Neural cell (in vitro differentiated cells): ENCODE measurements at regions not wholly inside any gene's neighbourhood (a gene's known extent, or its start where the extent isn't known, plus 50 kb on each side); places are given as distances from the start of the nearest gene placed in this dataset.

Experiments
- H2AFZ ChIP-seq: fragments of 200-600, 300-800 bp; sonication (generic), shearing (Covaris generic); 2 replicates; pipeline ENCODE4 v1.6.0; 2014; ENCODE audit warnings: low read depth, mild to moderate bottlenecking, antibody characterized with exemption, low read length, moderate library complexity
- H3F3A ChIP-seq: fragments of 200-600 bp; shearing (Covaris generic); 2 replicates; pipeline ENCODE4 v1.6.1; 2016; ENCODE audit warnings: mild to moderate bottlenecking, moderate library complexity, mixed read lengths, antibody characterized with exemption, low read length; ENCODE audit not compliant: insufficient read depth, poor library complexity, severe bottlenecking
- H3K27ac ChIP-seq: fragments of 200-600, 300-800 bp; sonication (generic), shearing (Covaris generic); 2 replicates; pipeline ENCODE4 v1.5.1; 2014; ENCODE audit warnings: mild to moderate bottlenecking, low read length, moderate library complexity
- H3K27me3 ChIP-seq: fragments of 300-800, 200-600 bp; sonication (generic), shearing (Covaris generic); 2 replicates; pipeline ENCODE4 v1.6.0; 2014; ENCODE audit warnings: mild to moderate bottlenecking, low read depth, low read length, moderate library complexity; ENCODE audit not compliant: insufficient read depth
- H3K36me3 ChIP-seq: fragments of 300-800, 200-600 bp; sonication (generic), shearing (Covaris generic); 2 replicates; pipeline ENCODE4 v1.5.1; 2014; ENCODE audit warnings: mild to moderate bottlenecking, antibody characterized with exemption, low read length, moderate library complexity; ENCODE audit not compliant: insufficient read depth
- H3K4me2 ChIP-seq: fragments of 300-800, 200-600 bp; sonication (generic), shearing (Covaris generic); 2 replicates; pipeline ENCODE4 v1.6.0; 2014; ENCODE audit warnings: mild to moderate bottlenecking, low read length
- H3K4me3 ChIP-seq: fragments of 300-800, 200-600 bp; sonication (generic), shearing (Covaris generic); 2 replicates; pipeline ENCODE4 v1.5.1; 2014; ENCODE audit warnings: mild to moderate bottlenecking, low read length, moderate library complexity
- H3K79me2 ChIP-seq: fragments of 200-600 bp; shearing (Covaris generic); replicated peaks from 2 replicates; pipeline ENCODE4 v1.6.0; 2014; ENCODE audit warnings: mild to moderate bottlenecking, low read length, moderate library complexity; ENCODE audit not compliant: insufficient read depth
- H3K9ac ChIP-seq: fragments of 300-800, 200-600 bp; sonication (generic), shearing (Covaris generic); 2 replicates; pipeline ENCODE4 v1.6.1; 2016; ENCODE audit warnings: mild to moderate bottlenecking, low read length, mixed read lengths
- H3K9me2 ChIP-seq: fragments of 200-600 bp; shearing (Covaris generic); 2 replicates; pipeline ENCODE4 v1.6.1; 2016; ENCODE audit warnings: mild to moderate bottlenecking, low read length, mixed read lengths; ENCODE audit not compliant: insufficient read depth
- H3K9me3 ChIP-seq: fragments of 200-600, 300-800 bp; sonication (generic), shearing (Covaris generic); 2 replicates; pipeline ENCODE4 v1.6.1; 2016; ENCODE audit warnings: mild to moderate bottlenecking, mixed run types, low read length, moderate library complexity, mixed read lengths
- H4K20me1 ChIP-seq: fragments of 200-600 bp; shearing (Covaris generic); 2 replicates; pipeline ENCODE4 v1.6.1; 2016; ENCODE audit warnings: mild to moderate bottlenecking, mixed run types; ENCODE audit not compliant: insufficient read depth
- CTCF ChIP-seq: fragments of 450-650 bp; IDR thresholded peaks from 2 replicates; pipeline ENCODE4 v1.5.1; 2014; ENCODE audit warnings: antibody characterized with exemption, mild to moderate bottlenecking, moderate library complexity; ENCODE audit not compliant: poor library complexity, severe bottlenecking
- EP300 ChIP-seq: fragments of 450-650 bp; conservative IDR thresholded peaks from 2 replicates; pipeline ENCODE4 v1.6.1; 2014; ENCODE audit warnings: antibody characterized with exemption, mild to moderate bottlenecking, moderate library complexity; ENCODE audit not compliant: poor library complexity, severe bottlenecking
- EZH2 ChIP-seq: fragments of 200-600, 300-800 bp; shearing (Covaris generic), sonication (generic); IDR thresholded peaks from 2 replicates; pipeline ENCODE4 v1.6.1; 2014; ENCODE audit warnings: antibody characterized with exemption, low read length, borderline replicate concordance, mild to moderate bottlenecking; ENCODE audit not compliant: insufficient read depth, poor library complexity, severe bottlenecking
- MXI1 ChIP-seq: fragments of 450-650 bp; conservative IDR thresholded peaks from 2 replicates; pipeline ENCODE4 v1.6.1; 2014; ENCODE audit warnings: antibody characterized with exemption, mild to moderate bottlenecking; ENCODE audit not compliant: poor library complexity, severe bottlenecking
- POLR2AphosphoS5 ChIP-seq: IDR thresholded peaks from 2 replicates; pipeline ENCODE4 v1.6.1; 2012
- RAD21 ChIP-seq: fragments of 450-650 bp; conservative IDR thresholded peaks from 2 replicates; pipeline ENCODE4 v1.6.1; 2014; ENCODE audit warnings: antibody characterized with exemption, mild to moderate bottlenecking, moderate library complexity
- REST ChIP-seq: IDR thresholded peaks from 2 replicates; pipeline ENCODE4 v1.6.1; 2012; ENCODE audit warnings: borderline replicate concordance
- SMC3 ChIP-seq: fragments of 450-650 bp; conservative IDR thresholded peaks from 2 replicates; pipeline ENCODE4 v1.6.1; 2014; ENCODE audit warnings: antibody characterized with exemption, mild to moderate bottlenecking, moderate library complexity; ENCODE audit not compliant: poor library complexity
- TAF1 ChIP-seq: IDR thresholded peaks from 2 replicates; pipeline ENCODE4 v1.6.1; 2012; ENCODE audit warnings: low read depth

- Histone ChIP-seq H2AFZ (no peak overlapping the region), H3K4me3 (no peak overlapping the region)
These were observed 309.9 kb downstream of the ARAP2 start for GRCh38 chr4:35934320-35934981.

GRCh38 chr4:35938936-35939335 is 305.4 kb downstream of the ARAP2 start:
- Histone ChIP-seq H3K9me2 (no peaks in the 10 kb centered on the region), H3K79me2 (no peaks in the 10 kb centered on the region), H4K20me1 (no peaks in the 10 kb centered on the region), H3K27me3 (no peaks in the 10 kb centered on the region), H3K9me3 (no peaks in the 10 kb centered on the region), H3F3A (no peaks in the 10 kb centered on the region), H3K9ac (no peak overlapping the region), H2AFZ (no peak overlapping the region), H3K36me3 (no peaks in the 10 kb centered on the region), H3K27ac (no peak overlapping the region), H3K4me2 (no peak overlapping the region), H3K4me3 (no peak overlapping the region)
- TF ChIP-seq EZH2 (no peak), EP300 (no peak), SMC3 (no peak), RAD21 (no peak), POLR2AphosphoS5 (no peak), REST (no peak), CTCF (no peak), TAF1 (no peak), MXI1 (no peak)

More at GRCh38 chr4:35934320-35934981, 309.9 kb downstream of the ARAP2 start:
- Histone ChIP-seq H3K36me3 (no peaks in the 10 kb centered on the region), H4K20me1 (no peaks in the 10 kb centered on the region), H3K79me2 (no peaks in the 10 kb centered on the region), H3K9ac (no peak overlapping the region), H3K27me3 (no peaks in the 10 kb centered on the region), H3K9me3 (no peaks in the 10 kb centered on the region), H3K4me2 (no peak overlapping the region), H3K9me2 (no peaks in the 10 kb centered on the region), H3K27ac (no peak overlapping the region), H3F3A (no peaks in the 10 kb centered on the region)
- TF ChIP-seq RAD21 (peak; percentile 87), SMC3 (peak; percentile 79), CTCF (peak; percentile 77), EP300 (no peak)
